CD4-positive, alpha-beta T cell treated with Interleukin-10 for 1 hour (primary cell): ENCODE measurements at regions not wholly inside any gene's neighbourhood (a gene's known extent, or its start where the extent isn't known, plus 50 kb on each side); places are given as distances from the start of the nearest gene placed in this dataset.
"Not testable (repeated sequence)": the region's sequence is repeated elsewhere in the genome, so short reads cannot be mapped to it uniquely, and the experiment has no call there.

ENCODE experiments used
- DNase-seq: peaks from one replicate; pipeline ENCODE4 v3.0.0-alpha.2; 2020

GRCh38 chr6:11380549-11380948, 148.1 kb upstream of the NEDD9 start:
- DNase-seq, result no peak

- DNase-seq, result no peak
Observed at GRCh38 chr6:11379805-11380204, 147.3 kb upstream of the NEDD9 start.

GRCh38 chr6:11378639-11379038, 146.2 kb upstream of the NEDD9 start:
- no peak for DNase-seq

- DNase-seq, result no peak
Observed at GRCh38 chr6:11374036-11375010, 141.9 kb upstream of the NEDD9 start.

- no peak for DNase-seq
Observed at GRCh38 chr6:11373208-11373607, 140.7 kb upstream of the NEDD9 start.

GRCh38 chr6:11372186-11372790, 139.8 kb upstream of the NEDD9 start:
- not testable (repeated sequence) for DNase-seq

GRCh38 chr6:11370191-11371018, 137.9 kb upstream of the NEDD9 start:
- no peak for DNase-seq

GRCh38 chr6:11368760-11369159, 136.3 kb upstream of the NEDD9 start:
- DNase-seq, result no peak

GRCh38 chr6:11368264-11368663, 135.8 kb upstream of the NEDD9 start:
- DNase-seq, result no peak

GRCh38 chr6:11367638-11368199, 135.3 kb upstream of the NEDD9 start:
- DNase-seq, result no peak

GRCh38 chr6:11366934-11367637, 134.6 kb upstream of the NEDD9 start:
- no peak for DNase-seq

- peak; percentile 74 for DNase-seq
Observed at GRCh38 chr6:11366183-11366933, 133.9 kb upstream of the NEDD9 start.

- no peak for DNase-seq
Observed at GRCh38 chr6:11364971-11365397, 132.5 kb upstream of the NEDD9 start.

- DNase-seq, result peak; percentile 42
Observed at GRCh38 chr6:11363881-11364576, 131.6 kb upstream of the NEDD9 start.

GRCh38 chr6:11362564-11362963, 130.1 kb upstream of the NEDD9 start:
- DNase-seq, result no peak

GRCh38 chr6:11358904-11359830, 126.7 kb upstream of the NEDD9 start:
- no peak for DNase-seq

GRCh38 chr6:11357285-11357684, 124.8 kb upstream of the NEDD9 start:
- DNase-seq, result no peak

- DNase-seq, result no peak
Observed at GRCh38 chr6:11356404-11357155, 124.1 kb upstream of the NEDD9 start.

GRCh38 chr6:11353921-11354389, 121.5 kb upstream of the NEDD9 start:
- DNase-seq, result peak; percentile 45
